GM21390 (cell line): ENCODE measurements at regions not wholly inside any gene's neighbourhood (a gene's known extent, or its start where the extent isn't known, plus 50 kb on each side); places are given as distances from the start of the nearest gene placed in this dataset.

Experiments
- ATAC-seq: cut with Tn5 transposase; IDR thresholded peaks from one replicate; pipeline ENCODE4 v1.9.1; 2021; ENCODE audit not compliant: unreplicated experiment

- no peak for ATAC-seq
Observed at GRCh38 chr2:167900435-167901114, 346.8 kb downstream of the STK39 start.

- ATAC-seq = no peak
Observed at GRCh38 chr2:167898340-167898739, 349.1 kb downstream of the STK39 start.

GRCh38 chr2:167891841-167892240, 355.6 kb downstream of the STK39 start:
- ATAC-seq = no peak

GRCh38 chr2:167890739-167891138, 356.7 kb downstream of the STK39 start:
- ATAC-seq = no peak

- ATAC-seq = no peak
Observed at GRCh38 chr2:167880415-167880814, 367.0 kb downstream of the STK39 start.

- ATAC-seq = no peak
Observed at GRCh38 chr2:167875529-167875928, 371.9 kb downstream of the STK39 start.

GRCh38 chr2:167874812-167875211, 372.6 kb downstream of the STK39 start:
- no peak for ATAC-seq

- no peak for ATAC-seq
Observed at GRCh38 chr2:167871286-167871685, 376.1 kb downstream of the STK39 start.

- no peak for ATAC-seq
Observed at GRCh38 chr2:167869200-167869599, 378.2 kb downstream of the STK39 start.

- no peak for ATAC-seq
Observed at GRCh38 chr2:167863377-167863776, 384.0 kb downstream of the STK39 start.

- ATAC-seq = peak; percentile 73
Observed at GRCh38 chr2:167862782-167863181, 384.6 kb downstream of the STK39 start.

GRCh38 chr2:167862296-167862695, 385.1 kb downstream of the STK39 start:
- peak; percentile 7 for ATAC-seq

GRCh38 chr2:167861574-167862193, 385.7 kb downstream of the STK39 start:
- ATAC-seq = no peak

- ATAC-seq = no peak
Observed at GRCh38 chr2:167860082-167860481, 387.3 kb downstream of the STK39 start.

GRCh38 chr2:167859676-167860075, 387.7 kb downstream of the STK39 start:
- ATAC-seq = no peak

GRCh38 chr2:167858086-167858485, 389.3 kb downstream of the STK39 start:
- no peak for ATAC-seq

- ATAC-seq = no peak
Observed at GRCh38 chr2:167857416-167857815, 390.0 kb downstream of the STK39 start.

- no peak for ATAC-seq
Observed at GRCh38 chr2:167856190-167856589, 391.2 kb downstream of the STK39 start.

GRCh38 chr2:167855211-167855610, 392.2 kb downstream of the STK39 start:
- ATAC-seq = no peak

GRCh38 chr2:167853717-167854116, 393.7 kb downstream of the STK39 start:
- no peak for ATAC-seq

GRCh38 chr2:167851876-167852275, 395.5 kb downstream of the STK39 start:
- ATAC-seq = no peak

GRCh38 chr2:167851323-167851860, 396.0 kb downstream of the STK39 start:
- no peak for ATAC-seq
